Activated B cell treated with CpG ODN at 0.5 μM for 24 hours (primary cell): ENCODE measurements at regions not wholly inside any gene's neighbourhood (a gene's known extent, or its start where the extent isn't known, plus 50 kb on each side); places are given as distances from the start of the nearest gene placed in this dataset.

ENCODE experiments used
- ATAC-seq: fragments of 200-7000 bp; cut with Tn5 transposase; one replicate; pipeline ENCODE4 v1.10.0; 2021; ENCODE audit warnings: low read depth, mild to moderate bottlenecking, moderate library complexity
- CTCF ChIA-PET: fragments of 350-600 bp; sonication (Branson Sonifier 250); formaldehyde crosslinking; loops from one replicate; lab custom pipeline; 2021; ENCODE audit warnings: antibody characterized with exemption; lab: Charles Lee
- POLR2A ChIA-PET: fragments of 350-600 bp; sonication (Branson Sonifier 250); formaldehyde crosslinking; loops from one replicate; lab custom pipeline; 2021; ENCODE audit warnings: antibody characterized with exemption; lab: Charles Lee
- DNase-seq: peaks from one replicate; pipeline ENCODE4 v3.0.0; 2022
- H3K27ac Mint-ChIP-seq: one replicate; pipeline ENCODE4 v1.8.0; 2020; ENCODE audit warnings: mixed read lengths
- H3K27me3 Mint-ChIP-seq: one replicate; pipeline ENCODE4 v1.8.0; 2021; ENCODE audit warnings: mixed read lengths
- H3K36me3 Mint-ChIP-seq: one replicate; pipeline ENCODE4 v1.8.0; 2021; ENCODE audit warnings: low read depth, mixed read lengths
- H3K4me1 Mint-ChIP-seq: one replicate; pipeline ENCODE4 v1.8.0; 2021; ENCODE audit warnings: mixed read lengths
- H3K4me3 Mint-ChIP-seq: one replicate; pipeline ENCODE4 v1.8.0; 2020; ENCODE audit warnings: mild to moderate bottlenecking, mixed read lengths
- H3K9me3 Mint-ChIP-seq: one replicate; pipeline ENCODE4 v1.8.0; 2020; ENCODE audit warnings: mixed read lengths
- CTCF ChIP-seq: fragments of 200-600 bp; IDR thresholded peaks from one replicate; pipeline ENCODE4 v1.8.0; 2022; ENCODE audit warnings: antibody characterized with exemption, mild to moderate bottlenecking
- intact Hi-C: fragments of 100-400 bp; cut with micrococcal nuclease; formaldehyde crosslinking; loops from one replicate; pipeline ENCODE4 v1.15.1; 2024

GRCh38 chr16:51996516-51996915 is 550.4 kb downstream of the TOX3 start:
- intact Hi-C loops = no loop called here
- CTCF ChIA-PET = no interaction called here
- no peak for TF ChIP-seq CTCF
- ATAC-seq (no peak), DNase-seq (no peak)
- Mint-ChIP-seq H3K9me3 (peaks cover 3% of the 10 kb centered on the region), H3K27ac (no peak overlapping the region), H3K27me3 (no peaks in the 10 kb centered on the region), H3K36me3 (no peaks in the 10 kb centered on the region), H3K4me3 (no peak overlapping the region), H3K4me1 (no peaks in the 10 kb centered on the region)
- POLR2A ChIA-PET = no interaction called here

GRCh38 chr16:51994597-51994996 is 552.3 kb downstream of the TOX3 start:
- Mint-ChIP-seq H3K27ac (no peak overlapping the region), H3K4me1 (no peaks in the 10 kb centered on the region), H3K27me3 (no peaks in the 10 kb centered on the region), H3K9me3 (peaks cover 5% of the 10 kb centered on the region), H3K36me3 (no peaks in the 10 kb centered on the region), H3K4me3 (no peak overlapping the region)
- ATAC-seq (no peak), DNase-seq (no peak)
- intact Hi-C loops = no loop called here
- CTCF ChIA-PET = no interaction called here
- POLR2A ChIA-PET = no interaction called here
- no peak for TF ChIP-seq CTCF

GRCh38 chr16:51989637-51990230 is 557.2 kb downstream of the TOX3 start:
- no peak overlapping the region for H3K27ac Mint-ChIP-seq
- DNase-seq (no peak), ATAC-seq (no peak)
- H3K4me1 Mint-ChIP-seq = no peaks in the 10 kb centered on the region
- H3K27me3 Mint-ChIP-seq = no peaks in the 10 kb centered on the region
- intact Hi-C loops = no loop called here
- H3K4me3 Mint-ChIP-seq = no peak overlapping the region
- POLR2A ChIA-PET = no interaction called here
- CTCF ChIA-PET = no interaction called here
- no peaks in the 10 kb centered on the region for H3K36me3 Mint-ChIP-seq
- peaks cover 6% of the 10 kb centered on the region for H3K9me3 Mint-ChIP-seq
- no peak for TF ChIP-seq CTCF

GRCh38 chr16:51988977-51989376 is 558.0 kb downstream of the TOX3 start:
- DNase-seq = no peak
- Mint-ChIP-seq H3K4me1 (no peaks in the 10 kb centered on the region), H3K27ac (no peak overlapping the region), H3K36me3 (no peaks in the 10 kb centered on the region), H3K4me3 (no peak overlapping the region), H3K9me3 (peaks cover 6% of the 10 kb centered on the region), H3K27me3 (no peaks in the 10 kb centered on the region)
- intact Hi-C loops = no loop called here
- no peak for ATAC-seq
- ChIA-PET POLR2A (no interaction called here), CTCF (no interaction called here)
- no peak for TF ChIP-seq CTCF

GRCh38 chr16:51987519-51987918 is 559.4 kb downstream of the TOX3 start:
- Mint-ChIP-seq H3K4me1 (no peaks in the 10 kb centered on the region), H3K9me3 (peaks cover 6% of the 10 kb centered on the region), H3K4me3 (no peak overlapping the region), H3K36me3 (no peaks in the 10 kb centered on the region), H3K27me3 (no peaks in the 10 kb centered on the region), H3K27ac (no peak overlapping the region)
- intact Hi-C loops = no loop called here
- CTCF ChIA-PET = no interaction called here
- ATAC-seq (no peak), DNase-seq (no peak)
- TF ChIP-seq CTCF = no peak
- POLR2A ChIA-PET = no interaction called here
